PC-9 (cell line): ENCODE measurements at regions not wholly inside any gene's neighbourhood (a gene's known extent, or its start where the extent isn't known, plus 50 kb on each side); places are given as distances from the start of the nearest gene placed in this dataset.

Source experiments
- BruUV-seq: library from RNA; stranded (reverse); fragments of 400-500 nt; replicated peaks from 2 replicates; lab custom pipeline; 2021; lab: Mats Ljungman, UMichigan
- CTCF ChIA-PET: fragments of 300-600 bp; sonication (Branson Sonifier 250); formaldehyde crosslinking; loops from one replicate; lab custom pipeline; 2022; ENCODE audit warnings: antibody characterized with exemption; lab: Charles Lee
- POLR2A ChIA-PET: fragments of 300-600 bp; sonication (Branson Sonifier 250); formaldehyde crosslinking; loops from one replicate; lab custom pipeline; 2022; ENCODE audit warnings: antibody characterized with exemption; ENCODE audit not compliant: unreplicated experiment; lab: Charles Lee
- DNase-seq, 2 experiments: peaks; one replicate each; pipeline versions ENCODE4 v3.0.0 to v3.0.0-alpha.2; 2015 to 2022; ENCODE audit warnings: mixed read lengths in 1 of 2
- H2AFZ ChIP-seq: fragments of 200-600 bp; sonication (generic); 2 replicates; pipeline ENCODE4 v1.8.1; 2017; ENCODE audit warnings: antibody characterized with exemption
- H3F3A ChIP-seq: fragments of 200-600 bp; sonication (generic); 2 replicates; pipeline ENCODE4 v1.8.1; 2017; ENCODE audit warnings: antibody characterized with exemption, mild to moderate bottlenecking, low read depth; ENCODE audit not compliant: insufficient read depth
- H3K27ac ChIP-seq: fragments of 200-600 bp; sonication (generic); 2 replicates; pipeline ENCODE4 v1.6.1; 2016; ENCODE audit warnings: mixed run types
- H3K27me3 ChIP-seq: fragments of 200-600 bp; sonication (generic); 2 replicates; pipeline ENCODE4 v1.6.1; 2016; ENCODE audit warnings: low read depth, mixed run types; ENCODE audit not compliant: insufficient read depth
- H3K36me3 ChIP-seq: fragments of 200-600 bp; sonication (generic); 2 replicates; pipeline ENCODE4 v1.6.1; 2016; ENCODE audit warnings: low read depth, mixed run types
- H3K4me1 ChIP-seq: fragments of 200-600 bp; sonication (generic); replicated peaks from 2 replicates; pipeline ENCODE4 v1.6.1; 2016; ENCODE audit warnings: mixed run types; ENCODE audit not compliant: insufficient read depth
- H3K4me2 ChIP-seq: fragments of 200-600 bp; sonication (generic); 2 replicates; pipeline ENCODE4 v1.6.1; 2017; ENCODE audit warnings: mixed run types
- H3K4me3 ChIP-seq: fragments of 200-600 bp; sonication (generic); 2 replicates; pipeline ENCODE4 v1.6.1; 2016; ENCODE audit warnings: mixed run types
- H3K79me2 ChIP-seq: fragments of 200-600 bp; sonication (generic); 2 replicates; pipeline ENCODE4 v1.6.1; 2017; ENCODE audit warnings: low read depth, mixed run types
- H3K9me2 ChIP-seq: fragments of 200-600 bp; sonication (generic); 2 replicates; pipeline ENCODE4 v1.8.1; 2017; ENCODE audit warnings: mild to moderate bottlenecking; ENCODE audit not compliant: insufficient read depth
- H3K9me3 ChIP-seq: fragments of 200-600 bp; sonication (generic); 2 replicates; pipeline ENCODE4 v1.8.1; 2016; ENCODE audit warnings: low read depth; ENCODE audit not compliant: insufficient read depth
- H4K20me1 ChIP-seq: fragments of 200-600 bp; sonication (generic); 2 replicates; pipeline ENCODE4 v1.8.1; 2017; ENCODE audit not compliant: insufficient read depth
- EZH2 ChIP-seq: fragments of 200-600 bp; sonication (generic); IDR thresholded peaks from 2 replicates; pipeline ENCODE4 v1.8.0; 2017; ENCODE audit warnings: antibody characterized with exemption, low read depth
- intact Hi-C: fragments of 100-400 bp; cut with micrococcal nuclease; formaldehyde crosslinking; loops from one replicate; pipeline ENCODE4 v1.10.0; 2022; ENCODE audit not compliant: unreplicated experiment
- TF ChIP-seq, protein P1 (sequence below): fragments of 200-600 bp; sonication (generic); conservative IDR thresholded peaks from 2 replicates; pipeline ENCODE4 v1.6.1; 2017; ENCODE audit warnings: mixed run types, antibody characterized with exemption, mild to moderate bottlenecking, moderate library complexity

GRCh38 chr11:128407962-128408361 is 179.4 kb downstream of the ETS1 start:
- H2AFZ ChIP-seq, result no peak overlapping the region
- H3K27me3 ChIP-seq, result no peaks in the 10 kb centered on the region
- no peak for TF ChIP-seq EZH2
- TF ChIP-seq, protein P1, sequence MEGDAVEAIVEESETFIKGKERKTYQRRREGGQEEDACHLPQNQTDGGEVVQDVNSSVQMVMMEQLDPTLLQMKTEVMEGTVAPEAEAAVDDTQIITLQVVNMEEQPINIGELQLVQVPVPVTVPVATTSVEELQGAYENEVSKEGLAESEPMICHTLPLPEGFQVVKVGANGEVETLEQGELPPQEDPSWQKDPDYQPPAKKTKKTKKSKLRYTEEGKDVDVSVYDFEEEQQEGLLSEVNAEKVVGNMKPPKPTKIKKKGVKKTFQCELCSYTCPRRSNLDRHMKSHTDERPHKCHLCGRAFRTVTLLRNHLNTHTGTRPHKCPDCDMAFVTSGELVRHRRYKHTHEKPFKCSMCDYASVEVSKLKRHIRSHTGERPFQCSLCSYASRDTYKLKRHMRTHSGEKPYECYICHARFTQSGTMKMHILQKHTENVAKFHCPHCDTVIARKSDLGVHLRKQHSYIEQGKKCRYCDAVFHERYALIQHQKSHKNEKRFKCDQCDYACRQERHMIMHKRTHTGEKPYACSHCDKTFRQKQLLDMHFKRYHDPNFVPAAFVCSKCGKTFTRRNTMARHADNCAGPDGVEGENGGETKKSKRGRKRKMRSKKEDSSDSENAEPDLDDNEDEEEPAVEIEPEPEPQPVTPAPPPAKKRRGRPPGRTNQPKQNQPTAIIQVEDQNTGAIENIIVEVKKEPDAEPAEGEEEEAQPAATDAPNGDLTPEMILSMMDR, result no peak
- no peaks in the 10 kb centered on the region for H3K36me3 ChIP-seq
- BruUV-seq, result no TSS peak
- peak; percentile 27 to 91 for DNase-seq
- H3K79me2 ChIP-seq, result no peaks in the 10 kb centered on the region
- H3K4me3 ChIP-seq, result no peak overlapping the region
- POLR2A ChIA-PET, result interaction anchor here (0.5 kb wide), 1 partner anchor 41 kb away, joined by 3 read pairs; no protein-coding TSS in a partner anchor
- intact Hi-C loops, result loop anchor here (2.0 kb wide), 2 partner anchors 41 to 71 kb away; no protein-coding TSS in a partner anchor
- peak overlapping the region; percentile 45 for H3K4me2 ChIP-seq
- no peaks in the 10 kb centered on the region for H3K9me2 ChIP-seq
- peak overlapping the region; percentile 44 for H3K27ac ChIP-seq
- H3F3A ChIP-seq, result peaks cover 36% of the 10 kb centered on the region
- peaks cover 30% of the 10 kb centered on the region for H3K4me1 ChIP-seq
- CTCF ChIA-PET, result no interaction called here
- H3K9me3 ChIP-seq, result no peaks in the 10 kb centered on the region
- H4K20me1 ChIP-seq, result no peaks in the 10 kb centered on the region

DNA sequence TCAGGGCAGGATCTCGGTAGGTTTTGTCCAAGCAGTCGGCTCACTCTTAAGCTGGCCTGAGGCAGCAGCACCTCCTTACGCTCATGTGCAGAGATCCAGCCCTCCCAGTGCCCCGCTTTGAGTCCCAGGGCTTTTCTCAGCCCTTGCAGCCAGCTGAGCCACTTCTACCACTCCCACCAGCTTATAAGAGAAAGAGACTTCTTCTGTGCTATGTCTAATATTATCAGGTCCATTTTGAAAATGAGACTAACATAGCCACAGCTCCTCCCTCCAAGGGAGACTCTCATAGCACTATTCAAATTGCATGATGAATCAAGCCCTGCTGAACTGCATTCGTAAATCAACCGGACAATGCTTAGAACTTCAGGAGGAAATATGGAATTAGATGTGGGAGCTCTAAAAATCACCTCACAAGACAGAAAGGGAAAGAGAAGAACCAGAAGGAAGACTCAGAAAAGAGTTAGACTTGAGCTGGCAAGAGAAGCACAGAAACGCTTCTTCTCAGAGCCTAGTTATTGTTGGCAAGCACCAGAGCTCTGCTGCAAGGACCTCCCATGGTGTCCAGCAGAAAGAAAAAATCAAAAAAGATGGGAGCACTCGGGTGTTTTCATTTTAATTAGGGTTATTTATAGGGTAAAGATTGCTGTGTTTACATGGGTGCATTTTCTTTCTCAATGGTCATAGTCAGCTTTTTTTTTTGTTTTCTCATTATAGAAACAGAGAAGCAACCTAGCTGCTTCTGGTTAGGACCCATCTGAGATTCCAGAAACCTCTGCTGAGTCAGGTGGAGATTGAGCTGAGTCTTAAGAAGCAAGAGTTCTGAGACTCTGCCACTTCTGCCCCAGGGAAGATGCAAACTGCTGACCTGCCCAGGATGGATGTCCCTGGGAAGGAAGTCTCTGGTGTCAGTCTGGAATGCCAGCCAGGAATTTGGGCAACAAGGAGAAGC is 181.4 kb downstream of the ETS1 start:
- Histone ChIP-seq H3K27ac (no peak overlapping the region), H3K4me1 (peaks cover 29% of the 10 kb centered on the region), H3K79me2 (no peaks in the 10 kb centered on the region), H3K4me2 (no peak overlapping the region), H3K4me3 (no peak overlapping the region), H3K9me3 (no peaks in the 10 kb centered on the region), H4K20me1 (no peaks in the 10 kb centered on the region), H3F3A (peaks cover 36% of the 10 kb centered on the region), H2AFZ (no peak overlapping the region), H3K36me3 (no peaks in the 10 kb centered on the region), H3K9me2 (no peaks in the 10 kb centered on the region), H3K27me3 (no peaks in the 10 kb centered on the region)
- ChIA-PET CTCF (interaction anchor here (0.5 to 0.7 kb wide), 2 partner anchors 87 to 111 kb away, joined by 3 to 6 read pairs; no protein-coding TSS in a partner anchor), POLR2A (no interaction called here)
- no TSS peak for BruUV-seq
- DNase-seq, result no peak
- TF ChIP-seq, protein P1, result no peak
- no peak for TF ChIP-seq EZH2
- intact Hi-C loops, result no loop called here

- H3K9me3 ChIP-seq, result no peaks in the 10 kb centered on the region
- H3K4me2 ChIP-seq, result no peak overlapping the region
- H3F3A ChIP-seq, result peaks cover 33% of the 10 kb centered on the region
- H3K27ac ChIP-seq, result no peak overlapping the region
- POLR2A ChIA-PET, result no interaction called here
- no TSS peak for BruUV-seq
- TF ChIP-seq EZH2, result no peak
- TF ChIP-seq, protein P1, result no peak
- H2AFZ ChIP-seq, result no peak overlapping the region
- H3K27me3 ChIP-seq, result no peaks in the 10 kb centered on the region
- H3K4me1 ChIP-seq, result peaks cover 29% of the 10 kb centered on the region
- CTCF ChIA-PET, result no interaction called here
- H3K9me2 ChIP-seq, result no peaks in the 10 kb centered on the region
- no peaks in the 10 kb centered on the region for H3K79me2 ChIP-seq
- no peak overlapping the region for H3K4me3 ChIP-seq
- H4K20me1 ChIP-seq, result no peaks in the 10 kb centered on the region
- no peaks in the 10 kb centered on the region for H3K36me3 ChIP-seq
- intact Hi-C loops, result no loop called here
- no peak for DNase-seq
Observed at GRCh38 chr11:128405112-128405511, 182.2 kb downstream of the ETS1 start.
